ENCODE measurements at regions not wholly inside any gene's neighbourhood (a gene's known extent, or its start where the extent isn't known, plus 50 kb on each side); places are given as distances from the start of the nearest gene placed in this dataset.

GRCh38 chr2:120448961-120449810, 103.2 kb downstream of the INHBB start:
- no peak for TF ChIP-seq EZH2 (IDR thresholded peaks at IDR 0.05; ENCODE audit: borderline replicate concordance)
- no peak for TF ChIP-seq CTCF (IDR thresholded peaks at IDR 0.05; ENCODE audit: poor library complexity)

Measured in hepatocyte (in vitro differentiated cells).